ENCODE measurements at regions not wholly inside any gene's neighbourhood (a gene's known extent, or its start where the extent isn't known, plus 50 kb on each side); places are given as distances from the start of the nearest gene placed in this dataset.

- no peak for TF ChIP-seq CTCF (conservative IDR thresholded peaks at IDR 0.05; ENCODE audit: low read length)
- TF ChIP-seq EZH2phosphoT487 (IDR thresholded peaks at IDR 0.05; ENCODE audit: borderline replicate concordance), result no peak
Observed at GRCh38 chr4:112807083-112807482, 170.1 kb downstream of the LARP7 start.
